Natural killer cell (primary cell): ENCODE measurements at regions not wholly inside any gene's neighbourhood (a gene's known extent, or its start where the extent isn't known, plus 50 kb on each side); places are given as distances from the start of the nearest gene placed in this dataset.

Experiments used
- ATAC-seq, 3 donors: fragments of 150-1000 bp in 2 of 3; fragments of 200-7000 bp in 1 of 3; cut with Tn5 transposase; 1 replicate in 1 of 3; 2 replicates in 2 of 3; pipeline ENCODE4 v1.10.0; 2021; ENCODE audit warnings: mild to moderate bottlenecking in 2 of 3, moderate library complexity in 2 of 3
- DNase-seq, 2 donors: peaks; one replicate each; pipeline versions ENCODE4 v3.0.0 to v3.0.0-alpha.2; 2013 to 2021; ENCODE audit warnings: mixed read lengths in 1 of 2
- H3K27ac ChIP-seq: one replicate; pipeline ENCODE4 v1.5.1; 2013; ENCODE audit warnings: mild to moderate bottlenecking, low read length
- H3K27me3 ChIP-seq: one replicate; pipeline ENCODE4 v1.6.1; 2013; ENCODE audit warnings: low read length; ENCODE audit not compliant: control insufficient read depth, insufficient read depth
- H3K36me3 ChIP-seq: one replicate; pipeline ENCODE4 v1.6.1; 2013; ENCODE audit warnings: low read length; ENCODE audit not compliant: control insufficient read depth, insufficient read depth
- H3K4me1 ChIP-seq: one replicate; pipeline ENCODE4 v1.6.1; 2013; ENCODE audit warnings: low read length; ENCODE audit not compliant: control insufficient read depth, insufficient read depth
- H3K4me3 ChIP-seq: one replicate; pipeline ENCODE4 v1.5.1; 2013; ENCODE audit warnings: low read length
- H3K9me3 ChIP-seq: one replicate; pipeline ENCODE4 v1.6.1; 2013; ENCODE audit warnings: low read length; ENCODE audit not compliant: control insufficient read depth, insufficient read depth
- H3K27ac Mint-ChIP-seq, 2 donors: one replicate each; pipeline ENCODE4 v1.8.0; 2022; ENCODE audit warnings: mild to moderate bottlenecking in 2 of 2, mixed read lengths in 2 of 2, moderate library complexity in 1 of 2
- H3K27me3 Mint-ChIP-seq, 2 donors: one replicate each; pipeline ENCODE4 v1.8.0; 2022; ENCODE audit warnings: low read depth in 2 of 2, mixed read lengths in 2 of 2
- H3K36me3 Mint-ChIP-seq: one replicate; pipeline ENCODE4 v1.8.0; 2022; ENCODE audit warnings: mixed read lengths
- H3K4me1 Mint-ChIP-seq, 2 donors: one replicate each; pipeline ENCODE4 v1.8.0; 2022; ENCODE audit warnings: mixed read lengths in 2 of 2
- H3K4me3 Mint-ChIP-seq: one replicate; pipeline ENCODE4 v1.8.0; 2022; ENCODE audit warnings: mild to moderate bottlenecking, moderate library complexity, mixed read lengths
- H3K9me3 Mint-ChIP-seq, 2 donors: one replicate each; pipeline ENCODE4 v1.8.0; 2022; ENCODE audit warnings: mixed read lengths in 2 of 2
- WGBS: methylation state at CpG from one replicate; pipeline ENCODE4 v1.1.7; 2013; ENCODE audit warnings: missing lambda C conversion rate; ENCODE audit not compliant: insufficient coverage; 5-methylcytosine and 5-hydroxymethylcytosine counted together
- intact Hi-C: fragments of 100-400 bp; cut with micrococcal nuclease; formaldehyde crosslinking; loops from one replicate; pipeline ENCODE4 v1.14.2; 2022
- TF ChIP-seq, protein P1 (sequence below): fragments of 200-600 bp; IDR thresholded peaks from one replicate; pipeline ENCODE4 v1.8.0; 2022; ENCODE audit warnings: antibody characterized with exemption

DNA sequence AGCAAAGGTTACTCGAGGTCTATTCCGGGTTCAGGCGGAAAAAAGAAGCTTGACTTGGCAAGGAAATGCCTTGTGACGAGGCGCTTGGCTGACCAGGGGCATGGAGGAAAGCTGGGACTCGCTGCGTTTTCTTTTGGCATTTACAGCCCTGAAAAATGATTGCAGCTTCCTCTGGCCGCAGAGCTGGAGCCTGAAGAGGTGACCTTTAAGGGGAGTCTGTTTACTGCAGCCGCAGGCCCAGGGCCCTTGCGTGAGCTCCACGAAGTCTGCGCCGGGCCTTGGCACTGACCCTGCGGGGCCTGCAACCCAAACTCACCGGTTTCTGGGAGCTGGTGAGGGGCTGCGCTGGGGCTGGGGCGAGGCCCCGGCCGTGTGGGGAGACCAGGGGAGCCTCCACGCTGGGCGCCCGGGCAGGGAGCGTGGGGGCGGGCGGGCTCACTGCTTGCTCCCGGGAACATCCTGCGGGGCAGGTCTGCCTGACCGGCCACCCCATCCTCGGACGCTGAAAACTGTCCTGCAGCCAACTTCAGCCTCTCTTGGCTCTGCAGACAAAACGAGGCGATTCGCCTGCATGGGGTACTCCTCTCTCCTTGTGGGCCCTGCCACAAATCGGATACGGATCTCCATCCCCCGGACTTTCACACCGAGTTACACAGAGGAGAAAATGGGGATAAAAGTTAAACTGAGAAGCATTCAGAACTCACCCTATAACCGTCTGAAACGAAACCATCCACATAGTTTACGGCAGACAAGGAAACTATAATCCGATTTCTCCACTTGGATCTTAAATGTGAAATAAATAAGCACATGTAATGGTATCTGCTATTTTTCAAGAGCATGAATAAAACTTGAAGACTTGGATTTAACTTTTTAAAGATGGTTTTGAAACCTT, 206.3 kb upstream of the FOXF1 start:
- Histone ChIP-seq H3K27ac (no peak overlapping the region), H3K9me3 (no peaks in the 10 kb centered on the region), H3K36me3 (no peaks in the 10 kb centered on the region), H3K4me1 (no peaks in the 10 kb centered on the region), H3K4me3 (no peak overlapping the region), H3K27me3 (no peaks in the 10 kb centered on the region)
- intact Hi-C loops, result no loop called here
- H3K27me3 Mint-ChIP-seq, result peaks cover 31 to 44% of the 10 kb centered on the region in 2 donors
- no peak overlapping the region for H3K4me3 Mint-ChIP-seq
- no peak overlapping the region for H3K27ac Mint-ChIP-seq
- DNase-seq (no peak), ATAC-seq (no peak)
- 90% methylated on average over 40 of the region's 41 CpGs for WGBS
- no peaks in the 10 kb centered on the region for H3K36me3 Mint-ChIP-seq
- peaks cover 0 to 4% of the 10 kb centered on the region in 2 donors for H3K4me1 Mint-ChIP-seq
- no peaks in the 10 kb centered on the region for H3K9me3 Mint-ChIP-seq
- TF ChIP-seq, protein P1, sequence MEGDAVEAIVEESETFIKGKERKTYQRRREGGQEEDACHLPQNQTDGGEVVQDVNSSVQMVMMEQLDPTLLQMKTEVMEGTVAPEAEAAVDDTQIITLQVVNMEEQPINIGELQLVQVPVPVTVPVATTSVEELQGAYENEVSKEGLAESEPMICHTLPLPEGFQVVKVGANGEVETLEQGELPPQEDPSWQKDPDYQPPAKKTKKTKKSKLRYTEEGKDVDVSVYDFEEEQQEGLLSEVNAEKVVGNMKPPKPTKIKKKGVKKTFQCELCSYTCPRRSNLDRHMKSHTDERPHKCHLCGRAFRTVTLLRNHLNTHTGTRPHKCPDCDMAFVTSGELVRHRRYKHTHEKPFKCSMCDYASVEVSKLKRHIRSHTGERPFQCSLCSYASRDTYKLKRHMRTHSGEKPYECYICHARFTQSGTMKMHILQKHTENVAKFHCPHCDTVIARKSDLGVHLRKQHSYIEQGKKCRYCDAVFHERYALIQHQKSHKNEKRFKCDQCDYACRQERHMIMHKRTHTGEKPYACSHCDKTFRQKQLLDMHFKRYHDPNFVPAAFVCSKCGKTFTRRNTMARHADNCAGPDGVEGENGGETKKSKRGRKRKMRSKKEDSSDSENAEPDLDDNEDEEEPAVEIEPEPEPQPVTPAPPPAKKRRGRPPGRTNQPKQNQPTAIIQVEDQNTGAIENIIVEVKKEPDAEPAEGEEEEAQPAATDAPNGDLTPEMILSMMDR, result no peak

DNA sequence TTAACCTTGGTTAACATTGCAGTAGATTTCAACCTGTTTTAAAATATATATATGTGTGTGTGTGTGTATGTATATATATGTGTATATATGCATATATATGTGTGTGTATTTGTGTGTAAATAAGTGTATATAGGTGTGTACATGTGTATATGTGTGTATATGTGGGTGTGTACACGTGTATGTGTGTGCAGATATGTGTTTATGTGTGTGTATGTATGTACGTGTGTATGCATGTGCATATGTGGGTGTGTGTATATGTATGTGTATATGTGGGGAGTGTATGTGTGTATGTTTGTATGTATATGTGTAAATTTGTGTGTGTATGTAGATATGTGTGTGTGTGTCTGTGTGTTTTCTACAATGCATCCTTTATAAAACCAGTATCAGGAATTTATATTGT, 205.5 kb upstream of the FOXF1 start:
- Histone ChIP-seq H3K4me1 (no peaks in the 10 kb centered on the region), H3K27ac (no peak overlapping the region), H3K36me3 (no peaks in the 10 kb centered on the region), H3K9me3 (no peaks in the 10 kb centered on the region), H3K27me3 (no peaks in the 10 kb centered on the region), H3K4me3 (no peak overlapping the region)
- ATAC-seq (no peak), DNase-seq (no peak)
- no peaks in the 10 kb centered on the region for H3K36me3 Mint-ChIP-seq
- 63% methylated on average over 2 of the region's 2 CpGs for WGBS
- intact Hi-C loops, result no loop called here
- TF ChIP-seq, protein P1, result no peak
- no peak overlapping the region for H3K4me3 Mint-ChIP-seq
- H3K4me1 Mint-ChIP-seq, result peaks cover 0 to 4% of the 10 kb centered on the region in 2 donors
- no peaks in the 10 kb centered on the region for H3K9me3 Mint-ChIP-seq
- H3K27me3 Mint-ChIP-seq, result peaks cover 27 to 39% of the 10 kb centered on the region in 2 donors
- no peak overlapping the region for H3K27ac Mint-ChIP-seq

DNA sequence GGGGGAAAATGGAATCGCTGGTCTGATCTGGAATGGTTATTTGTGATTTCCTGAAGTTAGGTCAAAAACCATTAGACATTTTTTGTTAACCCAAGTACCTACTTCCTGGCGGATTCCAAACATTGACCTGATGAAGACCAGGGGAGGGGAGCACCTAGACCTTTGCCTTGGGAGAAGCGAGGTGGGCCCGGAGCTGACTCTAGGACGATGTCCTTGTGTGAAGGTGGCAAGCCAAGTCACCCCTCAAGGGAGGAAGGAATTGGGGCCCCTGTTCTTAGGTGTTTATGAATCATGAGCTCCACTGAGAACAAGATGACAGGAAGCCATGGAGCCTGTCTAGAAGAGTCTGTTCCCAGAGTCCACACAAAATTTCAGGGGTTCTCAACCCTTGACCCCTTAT, 204.9 kb upstream of the FOXF1 start:
- Histone ChIP-seq H3K27ac (no peak overlapping the region), H3K9me3 (no peaks in the 10 kb centered on the region), H3K4me1 (no peaks in the 10 kb centered on the region), H3K27me3 (no peaks in the 10 kb centered on the region), H3K36me3 (no peaks in the 10 kb centered on the region), H3K4me3 (no peak overlapping the region)
- Mint-ChIP-seq H3K9me3 (no peaks in the 10 kb centered on the region), H3K36me3 (no peaks in the 10 kb centered on the region), H3K4me1 (peaks cover 0 to 4% of the 10 kb centered on the region in 2 donors), H3K27ac (no peak overlapping the region), H3K4me3 (no peak overlapping the region), H3K27me3 (peaks cover 22 to 33% of the 10 kb centered on the region in 2 donors)
- WGBS, result 89% methylated on average over 4 of the region's 5 CpGs
- no peak for DNase-seq
- no peak for ATAC-seq
- TF ChIP-seq, protein P1, result no peak
- intact Hi-C loops, result no loop called here
